GM12864 (cell line): ENCODE measurements at regions not wholly inside any gene's neighbourhood (a gene's known extent, or its start where the extent isn't known, plus 50 kb on each side); places are given as distances from the start of the nearest gene placed in this dataset.
"Not testable (repeated sequence)": the region's sequence is repeated elsewhere in the genome, so short reads cannot be mapped to it uniquely, and the experiment has no call there.

Source experiments
- DNase-seq: peaks from one replicate; pipeline ENCODE4 v3.0.0-alpha.2; 2011; ENCODE audit warnings: low read depth
- H3K4me3 ChIP-seq: 2 replicates; pipeline ENCODE4 v1.5.1; 2011; ENCODE audit warnings: mild to moderate bottlenecking, low read depth, low read length, control low read depth
- TF ChIP-seq, protein P1 (sequence below): IDR thresholded peaks from 2 replicates; pipeline ENCODE4 v1.5.1; 2011; ENCODE audit warnings: low read depth, mild to moderate bottlenecking, moderate library complexity, low read length, control low read depth, inconsistent platforms; ENCODE audit errors: missing control alignments

DNA sequence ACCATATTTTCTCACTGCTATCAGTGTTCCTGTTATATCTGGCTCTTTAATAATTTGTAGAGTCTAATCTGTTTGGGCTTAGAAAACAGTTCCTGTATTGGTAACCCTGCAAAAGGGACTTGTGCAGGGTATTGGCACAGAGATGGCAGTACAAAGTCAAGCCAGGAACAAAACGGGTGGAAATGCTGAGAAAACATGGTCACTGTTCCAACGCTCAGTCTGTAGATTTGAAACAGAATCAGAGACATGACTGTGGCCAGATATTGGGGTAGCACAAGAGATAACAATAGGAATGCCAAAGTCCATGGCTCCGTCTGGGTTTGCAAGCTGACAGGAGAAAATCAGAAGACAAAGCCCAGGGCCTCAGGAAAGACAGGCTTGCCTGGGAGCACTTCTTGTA is 290.7 kb upstream of the PDE3A start:
- no peak for DNase-seq
- TF ChIP-seq, protein P1, sequence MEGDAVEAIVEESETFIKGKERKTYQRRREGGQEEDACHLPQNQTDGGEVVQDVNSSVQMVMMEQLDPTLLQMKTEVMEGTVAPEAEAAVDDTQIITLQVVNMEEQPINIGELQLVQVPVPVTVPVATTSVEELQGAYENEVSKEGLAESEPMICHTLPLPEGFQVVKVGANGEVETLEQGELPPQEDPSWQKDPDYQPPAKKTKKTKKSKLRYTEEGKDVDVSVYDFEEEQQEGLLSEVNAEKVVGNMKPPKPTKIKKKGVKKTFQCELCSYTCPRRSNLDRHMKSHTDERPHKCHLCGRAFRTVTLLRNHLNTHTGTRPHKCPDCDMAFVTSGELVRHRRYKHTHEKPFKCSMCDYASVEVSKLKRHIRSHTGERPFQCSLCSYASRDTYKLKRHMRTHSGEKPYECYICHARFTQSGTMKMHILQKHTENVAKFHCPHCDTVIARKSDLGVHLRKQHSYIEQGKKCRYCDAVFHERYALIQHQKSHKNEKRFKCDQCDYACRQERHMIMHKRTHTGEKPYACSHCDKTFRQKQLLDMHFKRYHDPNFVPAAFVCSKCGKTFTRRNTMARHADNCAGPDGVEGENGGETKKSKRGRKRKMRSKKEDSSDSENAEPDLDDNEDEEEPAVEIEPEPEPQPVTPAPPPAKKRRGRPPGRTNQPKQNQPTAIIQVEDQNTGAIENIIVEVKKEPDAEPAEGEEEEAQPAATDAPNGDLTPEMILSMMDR, result no peak
- H3K4me3 ChIP-seq, result no peak overlapping the region

DNA sequence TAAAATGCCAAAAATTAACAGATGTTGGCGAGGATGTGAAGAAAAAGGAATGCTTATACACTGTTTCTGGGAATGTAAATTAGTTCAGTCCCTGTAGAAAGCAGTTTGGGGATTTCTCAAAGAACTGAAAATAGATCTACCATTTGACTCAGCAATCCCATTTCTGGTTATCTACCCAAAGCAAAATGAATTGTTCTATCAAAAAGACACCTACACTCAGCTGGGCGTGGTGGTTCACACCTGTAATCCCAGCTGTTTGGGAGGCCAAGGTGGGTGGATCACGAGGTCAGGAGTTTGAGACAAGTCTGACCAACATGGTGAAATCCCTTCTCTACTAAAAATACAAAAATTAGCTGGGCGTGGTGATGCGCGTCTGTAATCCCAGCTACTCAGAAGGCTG is 279.3 kb upstream of the PDE3A start:
- no peak overlapping the region for H3K4me3 ChIP-seq
- no peak for DNase-seq
- TF ChIP-seq, protein P1, result no peak

DNA sequence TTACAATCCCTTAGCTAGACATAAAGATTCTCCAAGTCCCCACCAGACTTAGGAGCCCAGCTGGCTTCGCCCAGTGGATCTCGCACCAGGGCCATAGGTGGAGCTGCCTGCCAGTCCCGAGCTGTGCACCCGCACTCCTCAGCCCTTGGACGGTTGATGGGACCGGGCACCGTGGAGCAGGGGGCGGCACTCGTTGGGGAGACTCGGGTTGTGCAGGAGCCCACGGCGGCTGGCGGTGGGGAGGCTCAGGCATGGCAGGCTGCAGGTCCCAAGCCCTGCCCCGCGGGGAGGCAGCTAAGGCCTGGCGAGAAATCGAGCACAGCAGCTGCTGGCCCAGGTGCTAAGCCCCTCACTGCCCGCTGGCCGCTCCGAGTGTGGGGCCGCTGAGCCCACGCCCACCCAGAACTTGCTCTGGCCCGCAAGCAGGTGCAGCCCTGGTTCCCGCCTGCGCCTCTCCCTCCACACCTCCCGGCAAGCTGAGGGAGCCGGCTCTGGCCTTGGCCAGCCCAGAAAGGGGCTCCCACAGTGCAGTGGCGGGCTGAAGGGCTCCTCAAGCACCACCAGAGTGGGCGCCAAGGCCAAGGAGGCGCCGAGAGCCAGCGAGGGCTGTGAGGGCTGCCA is 275.0 kb upstream of the PDE3A start:
- not testable (repeated sequence) for H3K4me3 ChIP-seq, DNase-seq

DNA sequence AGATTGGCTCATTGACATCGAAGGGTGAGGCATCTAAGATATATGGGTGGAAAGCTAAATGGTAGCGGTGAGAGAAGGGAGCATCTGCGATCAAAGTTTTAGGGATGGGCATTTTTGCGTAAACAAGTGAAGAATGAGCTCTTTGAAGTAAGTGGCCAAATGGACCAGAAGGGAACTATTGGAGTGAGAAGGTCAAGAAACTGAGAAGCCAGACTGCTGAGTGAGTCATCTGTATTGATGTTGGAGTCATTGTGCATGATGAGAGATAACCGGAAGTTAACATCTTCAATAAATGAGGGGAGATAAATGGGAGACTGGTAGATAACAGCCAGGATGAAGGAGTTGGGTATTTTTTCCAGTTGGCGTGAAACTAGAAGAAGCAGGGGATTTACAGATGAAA is 271.9 kb upstream of the PDE3A start:
- DNase-seq, result no peak
- TF ChIP-seq, protein P1, result no peak
- no peak overlapping the region for H3K4me3 ChIP-seq

DNA sequence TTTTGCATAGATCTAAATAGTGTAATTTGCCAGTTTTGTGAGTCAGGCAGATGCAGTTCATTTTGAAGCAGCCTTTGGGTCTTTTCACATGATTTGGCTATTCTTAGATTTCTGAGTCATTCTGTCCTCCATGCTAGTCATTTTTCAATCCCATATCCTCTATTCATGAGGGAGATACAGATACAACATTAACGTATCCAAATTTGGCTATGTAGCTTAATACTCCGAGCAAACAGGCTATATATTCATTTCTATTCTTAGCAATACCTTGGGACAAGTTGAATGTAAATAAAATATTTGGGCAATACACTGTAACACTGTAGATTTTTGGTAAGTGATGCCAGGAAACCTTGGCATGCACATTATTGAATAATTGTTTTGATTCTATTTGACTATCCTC is 270.7 kb upstream of the PDE3A start:
- no peak for DNase-seq

DNA sequence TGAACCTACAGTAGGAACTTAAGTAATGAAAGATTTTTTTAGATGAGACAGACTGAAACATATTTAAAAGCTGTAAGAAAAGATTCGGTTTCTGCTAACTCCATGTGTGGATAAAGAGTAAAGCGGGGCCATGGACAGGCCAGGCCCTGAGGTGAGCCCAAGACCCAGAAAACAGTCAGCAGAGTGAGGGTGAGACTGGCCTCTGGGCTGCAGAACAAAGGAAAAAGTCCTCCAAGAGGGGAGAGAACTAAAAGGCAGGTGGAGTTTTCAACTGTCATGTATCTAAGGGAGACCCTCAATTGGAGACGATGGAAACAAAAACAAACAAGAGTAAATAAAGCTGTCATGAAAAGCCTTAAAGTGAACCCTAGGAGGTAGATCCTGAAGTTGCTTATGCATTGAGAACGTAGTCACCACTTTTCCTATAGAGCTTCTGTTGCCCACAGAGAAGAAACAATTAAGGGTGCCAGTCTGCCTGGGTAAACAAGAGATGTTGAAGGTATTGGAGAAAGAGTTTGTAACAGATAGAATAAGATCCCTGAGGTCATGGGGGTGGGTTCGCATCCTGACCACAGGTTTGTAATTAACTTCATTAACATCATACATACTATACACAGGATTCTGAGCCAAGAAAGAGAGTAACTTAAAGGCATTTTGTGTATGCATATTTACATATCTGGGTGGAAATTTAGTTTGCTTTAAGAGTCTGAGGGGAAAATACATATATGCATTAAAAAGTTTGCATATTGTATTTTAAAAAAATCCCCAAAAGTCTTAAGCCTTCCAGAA is 268.7 kb upstream of the PDE3A start:
- TF ChIP-seq, protein P1, result no peak
- DNase-seq, result no peak

More for the DNA sequence above, 270.7 kb upstream of the PDE3A start:
- TF ChIP-seq, protein P1, result no peak
- no peak overlapping the region for H3K4me3 ChIP-seq

DNA sequence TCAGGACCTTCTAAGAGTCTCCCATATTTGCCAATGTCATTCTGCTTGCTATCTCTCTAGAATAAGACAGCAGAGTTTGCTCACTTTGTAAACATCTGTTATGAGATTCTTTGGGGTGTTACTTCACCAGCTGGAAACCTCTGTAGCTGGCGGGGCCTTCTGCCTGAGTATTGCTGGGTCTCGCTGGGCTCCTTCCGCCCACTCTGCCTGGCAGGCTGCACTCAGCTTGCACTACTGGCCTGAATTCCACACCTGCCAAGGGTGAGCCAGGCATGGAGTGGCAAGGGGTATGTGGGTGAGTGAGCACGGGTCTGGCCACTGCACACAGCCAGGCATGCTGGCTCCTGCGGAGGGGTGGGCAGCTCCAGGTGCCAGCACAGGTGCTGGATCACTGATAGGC is 267.3 kb upstream of the PDE3A start:
- TF ChIP-seq, protein P1, result no peak
- no peak overlapping the region for H3K4me3 ChIP-seq
- no peak for DNase-seq

More for the DNA sequence above, 268.7 kb upstream of the PDE3A start:
- no peak overlapping the region for H3K4me3 ChIP-seq
